Natural killer cell treated with Interleukin-12 subunit alpha and Interleukin-12 subunit beta and Interleukin-15 and Interleukin-18, amount 100 ng/mL, for 72 hours (primary cell): ENCODE measurements at regions not wholly inside any gene's neighbourhood (a gene's known extent, or its start where the extent isn't known, plus 50 kb on each side); places are given as distances from the start of the nearest gene placed in this dataset.
"Not testable (repeated sequence)": the region's sequence is repeated elsewhere in the genome, so short reads cannot be mapped to it uniquely, and the experiment has no call there.

Experiments used
- ATAC-seq, 2 donors: fragments of 150-1000 bp; cut with Tn5 transposase in 1 of 2; sonication (Bioruptor Pico), chemical (Tn5 transposase) in 1 of 2; 2 replicates each; pipeline ENCODE4 v1.10.0; 2021
- DNase-seq: peaks from one replicate; pipeline ENCODE4 v3.0.0; 2022; ENCODE audit warnings: low spot score
- H3K27ac Mint-ChIP-seq, 2 donors: 1 replicate in 1 of 2; 2 replicates in 1 of 2; pipeline ENCODE4 v1.8.0; 2022; ENCODE audit warnings: mixed read lengths in 2 of 2, mild to moderate bottlenecking in 1 of 2, moderate library complexity in 1 of 2
- H3K27me3 Mint-ChIP-seq, 2 donors: 1 replicate in 1 of 2; 2 replicates in 1 of 2; pipeline ENCODE4 v1.8.0; 2022; ENCODE audit warnings: mixed read lengths in 2 of 2
- H3K36me3 Mint-ChIP-seq: one replicate; pipeline ENCODE4 v1.8.0; 2022; ENCODE audit warnings: mixed read lengths
- H3K4me1 Mint-ChIP-seq, 2 donors: 1 replicate in 1 of 2; 2 replicates in 1 of 2; pipeline ENCODE4 v1.8.0; 2022; ENCODE audit warnings: low read depth in 2 of 2, mixed read lengths in 2 of 2, mild to moderate bottlenecking in 1 of 2
- H3K4me3 Mint-ChIP-seq: one replicate; pipeline ENCODE4 v1.8.0; 2022; ENCODE audit warnings: mixed read lengths
- H3K9me3 Mint-ChIP-seq: 2 replicates; pipeline ENCODE4 v1.8.0; 2022; ENCODE audit warnings: mixed read lengths

- Mint-ChIP-seq H3K27me3 (no peaks in the 10 kb centered on the region), H3K36me3 (peaks cover 9% of the 10 kb centered on the region), H3K9me3 (peaks cover 29% of the 10 kb centered on the region), H3K27ac (no peak overlapping the region), H3K4me3 (no peak overlapping the region), H3K4me1 (no peaks in the 10 kb centered on the region)
- ATAC-seq: no peak
- DNase-seq: no peak
Measured at GRCh38 chr14:83021323-83021722, 1487.7 kb upstream of the SEL1L start.

GRCh38 chr14:83023369-83023768 is 1489.7 kb upstream of the SEL1L start:
- no peak for ATAC-seq
- Mint-ChIP-seq H3K27me3 (no peaks in the 10 kb centered on the region), H3K9me3 (peaks cover 21% of the 10 kb centered on the region), H3K27ac (no peak overlapping the region), H3K4me3 (no peak overlapping the region), H3K4me1 (no peaks in the 10 kb centered on the region), H3K36me3 (peaks cover 4% of the 10 kb centered on the region)
- DNase-seq: no peak

- ATAC-seq (no peak), DNase-seq (no peak)
- Mint-ChIP-seq H3K36me3 (no peaks in the 10 kb centered on the region), H3K9me3 (peaks cover 29% of the 10 kb centered on the region), H3K27ac (no peak overlapping the region), H3K4me3 (no peak overlapping the region), H3K27me3 (no peaks in the 10 kb centered on the region), H3K4me1 (no peaks in the 10 kb centered on the region)
Measured at GRCh38 chr14:83041224-83041623, 1507.6 kb upstream of the SEL1L start.

- no peaks in the 10 kb centered on the region for H3K4me1 Mint-ChIP-seq
- H3K4me3 Mint-ChIP-seq: no peak overlapping the region
- no peaks in the 10 kb centered on the region for H3K36me3 Mint-ChIP-seq
- H3K27ac Mint-ChIP-seq: no peak overlapping the region
- H3K27me3 Mint-ChIP-seq: no peaks in the 10 kb centered on the region
- H3K9me3 Mint-ChIP-seq: peaks cover 25% of the 10 kb centered on the region
- ATAC-seq (no peak), DNase-seq (no peak)
Measured at GRCh38 chr14:83042858-83043257, 1509.2 kb upstream of the SEL1L start.

GRCh38 chr14:83044001-83044400 is 1510.3 kb upstream of the SEL1L start:
- peaks cover 22% of the 10 kb centered on the region for H3K9me3 Mint-ChIP-seq
- ATAC-seq (no peak), DNase-seq (no peak)
- no peaks in the 10 kb centered on the region for H3K4me1 Mint-ChIP-seq
- no peaks in the 10 kb centered on the region for H3K27me3 Mint-ChIP-seq
- H3K36me3 Mint-ChIP-seq: no peaks in the 10 kb centered on the region
- no peak overlapping the region for H3K27ac Mint-ChIP-seq
- no peak overlapping the region for H3K4me3 Mint-ChIP-seq

DNA sequence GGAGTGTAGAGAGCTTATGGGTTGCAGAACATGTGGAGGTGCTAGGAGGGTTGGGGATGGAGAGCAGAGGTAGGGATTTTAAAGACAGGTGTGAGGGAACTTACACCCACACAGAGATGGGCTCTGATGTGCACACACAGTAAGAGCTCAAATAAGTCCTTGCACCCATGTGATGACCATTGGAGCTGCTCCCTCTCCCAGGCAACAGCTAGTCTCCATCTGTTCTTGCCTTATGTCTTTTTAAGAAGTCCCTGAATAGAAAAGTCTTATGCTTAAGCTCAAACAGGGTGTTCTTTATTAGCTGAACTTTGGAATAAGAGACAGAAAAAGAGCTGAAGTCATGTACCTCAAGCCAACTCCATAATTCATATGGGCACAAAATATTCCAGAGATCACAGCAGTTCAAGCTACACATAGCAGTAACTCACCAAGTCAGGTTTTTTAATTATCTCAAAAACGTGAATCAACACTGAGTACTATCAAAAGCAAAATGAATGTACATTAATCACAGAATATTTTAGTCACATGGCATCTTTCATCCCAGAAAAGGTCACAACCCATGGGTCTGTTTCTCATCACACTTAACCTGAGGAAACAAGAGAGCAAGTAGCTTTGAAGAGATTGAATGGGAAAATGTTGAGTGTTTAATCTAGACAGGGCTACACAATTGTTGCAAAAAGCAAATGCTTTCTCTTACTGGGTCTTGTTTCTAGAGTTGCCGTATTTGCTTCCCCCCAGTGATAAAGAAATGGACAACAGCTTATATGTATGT is 1513.6 kb upstream of the SEL1L start:
- DNase-seq (no peak), ATAC-seq (no peak)
- H3K27ac Mint-ChIP-seq: no peak overlapping the region
- H3K36me3 Mint-ChIP-seq: peaks cover 11% of the 10 kb centered on the region
- H3K4me1 Mint-ChIP-seq: no peaks in the 10 kb centered on the region
- H3K9me3 Mint-ChIP-seq: peaks cover 21% of the 10 kb centered on the region
- H3K4me3 Mint-ChIP-seq: no peak overlapping the region
- H3K27me3 Mint-ChIP-seq: no peaks in the 10 kb centered on the region

GRCh38 chr14:83053022-83053710 is 1519.5 kb upstream of the SEL1L start:
- Mint-ChIP-seq H3K27ac (no peak overlapping the region), H3K4me3 (no peak overlapping the region), H3K9me3 (peaks cover 14% of the 10 kb centered on the region), H3K36me3 (peaks cover 11% of the 10 kb centered on the region), H3K27me3 (no peaks in the 10 kb centered on the region), H3K4me1 (no peaks in the 10 kb centered on the region)
- ATAC-seq: no peak
- no peak for DNase-seq

DNA sequence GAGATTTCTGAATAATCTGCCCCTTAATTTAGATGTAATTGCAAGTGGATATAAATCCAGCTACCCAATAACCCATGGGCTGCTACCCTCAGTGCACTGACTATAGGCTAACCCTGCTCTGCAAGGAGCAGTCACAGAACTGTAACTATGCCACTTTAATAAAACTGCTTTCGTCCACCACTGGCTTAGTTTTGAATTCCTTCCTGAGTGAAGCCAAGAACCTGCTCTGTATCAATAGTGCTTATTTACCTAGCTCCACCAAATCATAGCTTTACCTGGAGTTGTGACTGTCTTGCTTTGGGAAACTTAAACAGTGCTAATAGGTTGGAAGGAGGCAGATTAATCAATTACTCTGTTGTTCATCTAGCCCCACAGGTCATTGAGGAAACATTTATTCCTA is 1524.4 kb upstream of the SEL1L start:
- no peaks in the 10 kb centered on the region for H3K27me3 Mint-ChIP-seq
- H3K4me3 Mint-ChIP-seq: no peak overlapping the region
- H3K4me1 Mint-ChIP-seq: no peaks in the 10 kb centered on the region
- ATAC-seq (no peak), DNase-seq (no peak)
- H3K9me3 Mint-ChIP-seq: peaks cover 16% of the 10 kb centered on the region
- no peaks in the 10 kb centered on the region for H3K36me3 Mint-ChIP-seq
- no peak overlapping the region for H3K27ac Mint-ChIP-seq

DNA sequence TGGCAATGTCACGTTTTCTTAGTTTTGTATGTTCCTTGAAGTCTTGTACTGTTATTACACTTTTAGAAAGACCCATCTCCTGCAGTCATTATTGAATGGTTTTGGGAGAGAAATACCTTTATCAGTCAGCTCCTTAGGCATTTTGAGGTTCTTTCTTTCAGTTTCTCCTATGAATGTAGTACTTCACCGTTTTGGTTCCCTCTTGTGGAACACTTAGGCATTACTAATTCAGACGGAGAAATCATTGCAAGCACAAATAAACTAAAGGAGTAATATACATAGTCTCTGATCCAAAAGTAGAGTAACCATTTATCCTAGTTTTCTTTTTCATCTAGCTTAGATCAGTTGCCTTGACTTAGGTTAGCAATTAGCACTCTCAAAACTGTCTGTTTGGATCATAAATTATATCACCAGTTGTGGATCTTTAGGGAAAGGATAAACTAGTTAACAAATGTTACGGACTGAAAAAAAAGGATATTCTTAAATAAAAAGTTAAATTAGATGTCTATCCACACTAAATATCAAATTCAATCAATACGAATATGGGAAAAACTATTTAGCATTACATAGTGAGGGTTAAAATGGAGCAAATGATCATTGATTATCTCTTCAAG is 1538.3 kb upstream of the SEL1L start:
- DNase-seq (no peak), ATAC-seq (no peak)
- no peak overlapping the region for H3K4me3 Mint-ChIP-seq

GRCh38 chr14:83085136-83085535 is 1551.5 kb upstream of the SEL1L start:
- Mint-ChIP-seq H3K27me3 (no peaks in the 10 kb centered on the region), H3K9me3 (peaks cover 11% of the 10 kb centered on the region), H3K4me1 (no peaks in the 10 kb centered on the region), H3K27ac (no peak overlapping the region), H3K4me3 (no peak overlapping the region), H3K36me3 (no peaks in the 10 kb centered on the region)
- DNase-seq (no peak), ATAC-seq (no peak)

More for the DNA sequence above, 1538.3 kb upstream of the SEL1L start:
- H3K4me1 Mint-ChIP-seq: no peaks in the 10 kb centered on the region
- no peaks in the 10 kb centered on the region for H3K36me3 Mint-ChIP-seq
- H3K27ac Mint-ChIP-seq: no peak overlapping the region
- H3K27me3 Mint-ChIP-seq: no peaks in the 10 kb centered on the region
- peaks cover 16% of the 10 kb centered on the region for H3K9me3 Mint-ChIP-seq

- Mint-ChIP-seq H3K27ac (no peak overlapping the region), H3K27me3 (no peaks in the 10 kb centered on the region), H3K4me1 (no peaks in the 10 kb centered on the region), H3K9me3 (peaks cover 10% of the 10 kb centered on the region), H3K4me3 (no peak overlapping the region), H3K36me3 (no peaks in the 10 kb centered on the region)
- DNase-seq (no peak), ATAC-seq (no peak)
Measured at GRCh38 chr14:83085725-83086124, 1552.1 kb upstream of the SEL1L start.

DNA sequence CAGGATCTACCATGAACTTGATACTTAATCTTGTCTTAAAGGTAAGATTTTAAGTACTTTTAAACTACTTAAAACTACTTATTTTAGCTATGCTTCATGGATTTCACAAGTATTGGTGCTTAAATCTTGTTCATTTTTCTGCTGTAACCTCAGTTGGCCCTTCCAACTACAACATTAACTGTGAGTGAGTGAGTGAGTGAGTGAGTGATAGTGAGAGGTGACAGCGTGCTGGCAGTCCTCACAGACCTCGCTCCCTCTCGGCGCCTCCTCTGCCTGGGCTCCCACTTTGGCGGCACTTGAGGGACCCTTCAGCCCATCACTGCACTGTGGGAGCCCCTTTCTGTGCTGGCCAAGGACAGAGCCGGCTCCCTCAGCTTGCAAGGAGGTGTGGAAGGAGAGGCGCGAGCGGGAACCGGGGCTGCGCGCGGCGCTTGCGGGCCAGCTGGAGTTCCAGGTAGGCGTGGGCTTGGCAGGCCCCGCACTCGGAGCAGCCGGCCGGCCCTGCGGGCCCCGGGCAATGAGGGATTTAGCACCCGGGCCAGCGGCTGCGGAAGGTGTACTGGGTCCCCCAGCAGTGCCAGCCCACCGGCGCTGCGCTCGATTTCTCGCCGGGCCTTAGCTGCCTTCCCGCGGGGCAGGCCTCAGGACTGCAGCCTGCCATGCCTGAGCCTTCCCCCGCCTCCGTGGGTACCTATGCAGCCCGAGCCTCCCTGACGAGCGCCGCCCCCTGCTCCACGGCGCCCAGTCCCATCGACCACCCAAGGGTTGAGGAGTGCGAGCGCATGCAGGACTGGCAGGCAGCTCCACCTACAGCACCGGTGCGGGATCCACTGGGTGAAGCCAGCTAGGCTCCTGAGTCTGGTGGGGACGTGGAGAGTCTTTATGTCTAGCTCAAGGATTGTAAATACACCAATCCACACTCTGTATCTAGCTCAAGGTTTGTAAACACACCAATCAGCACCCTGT is 1558.6 kb upstream of the SEL1L start:
- not testable (repeated sequence) for H3K27ac Mint-ChIP-seq, H3K4me1 Mint-ChIP-seq, ATAC-seq, DNase-seq, H3K27me3 Mint-ChIP-seq, H3K36me3 Mint-ChIP-seq, H3K4me3 Mint-ChIP-seq
- H3K9me3 Mint-ChIP-seq: peaks cover 17% of the 10 kb centered on the region

DNA sequence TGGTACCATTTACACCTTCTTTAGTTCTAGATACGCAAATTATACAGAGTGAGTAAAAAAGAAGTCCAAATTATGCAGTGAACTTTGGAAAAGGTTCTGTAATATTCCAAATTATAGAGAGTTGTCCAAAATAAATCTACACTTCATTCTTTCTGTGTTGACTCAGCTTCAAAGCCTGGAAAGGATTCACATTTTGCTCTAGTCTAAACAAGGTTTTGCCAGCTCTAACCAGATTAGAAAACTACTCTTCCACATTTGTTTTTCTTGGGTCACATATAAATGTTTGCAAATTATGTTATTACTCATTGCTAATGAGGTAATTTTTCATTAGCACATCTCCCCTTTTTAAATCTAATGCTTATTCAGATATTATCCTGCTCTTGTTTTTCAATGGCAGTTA is 1562.4 kb upstream of the SEL1L start:
- H3K27me3 Mint-ChIP-seq: no peaks in the 10 kb centered on the region
- ATAC-seq: no peak

More for the DNA sequence above, 1562.4 kb upstream of the SEL1L start:
- Mint-ChIP-seq H3K4me3 (no peak overlapping the region), H3K36me3 (no peaks in the 10 kb centered on the region), H3K4me1 (no peaks in the 10 kb centered on the region), H3K9me3 (peaks cover 17% of the 10 kb centered on the region), H3K27ac (no peak overlapping the region)
- no peak for DNase-seq
